ENCODE measurements at regions not wholly inside any gene's neighbourhood (a gene's known extent, or its start where the extent isn't known, plus 50 kb on each side); places are given as distances from the start of the nearest gene placed in this dataset.

GRCh38 chr9:35549441-35549840, 55.6 kb upstream of the TESK1 start:
- TF ChIP-seq TAF1 (IDR thresholded peaks at IDR 0.05; ENCODE audit: low read depth) (no peak), CTCF (IDR thresholded peaks at IDR 0.05; ENCODE audit: poor library complexity, severe bottlenecking) (no peak), EZH2 (IDR thresholded peaks at IDR 0.05; ENCODE audit: borderline replicate concordance, insufficient read depth, low read length, poor library complexity, severe bottlenecking) (no peak), EP300 (conservative IDR thresholded peaks at IDR 0.05; ENCODE audit: poor library complexity, severe bottlenecking) (no peak)
